GM18505 (cell line): ENCODE measurements at regions not wholly inside any gene's neighbourhood (a gene's known extent, or its start where the extent isn't known, plus 50 kb on each side); places are given as distances from the start of the nearest gene placed in this dataset.
A peak's percentile ranks its signal among the peaks of the same experiment; 100 is the strongest.

Experiments
- ATAC-seq: cut with Tn5 transposase; IDR thresholded peaks from one replicate; pipeline ENCODE4 v1.9.1; 2021; ENCODE audit not compliant: unreplicated experiment
- POLR2A ChIP-seq: IDR thresholded peaks from 4 replicates; pipeline ENCODE4 v1.6.1; 2011; ENCODE audit warnings: borderline replicate concordance; ENCODE audit not compliant: insufficient read depth, insufficient read length; ENCODE audit errors: extremely low read depth

DNA sequence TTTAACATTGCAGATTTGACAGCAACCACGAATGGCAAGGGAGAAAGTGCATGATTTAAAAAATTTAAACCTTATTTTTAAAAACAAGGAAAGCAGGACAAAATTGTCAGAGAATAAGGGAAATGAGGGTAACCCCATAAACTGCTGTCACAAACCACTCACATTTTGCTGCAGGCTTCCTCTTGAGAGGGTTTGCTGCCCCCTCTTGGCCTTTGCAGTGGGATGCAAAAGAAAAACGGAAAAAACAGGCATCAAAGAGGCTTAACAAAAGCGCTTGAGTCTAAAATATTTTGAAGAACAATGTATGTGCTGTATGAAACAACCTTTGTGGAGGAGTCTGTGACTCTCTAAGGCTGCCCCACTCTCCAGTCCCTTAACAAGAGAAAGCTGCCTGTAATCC, 91.6 kb downstream of the TMX3 start:
- peak; percentile 74 for ATAC-seq
- TF ChIP-seq POLR2A = no peak

DNA sequence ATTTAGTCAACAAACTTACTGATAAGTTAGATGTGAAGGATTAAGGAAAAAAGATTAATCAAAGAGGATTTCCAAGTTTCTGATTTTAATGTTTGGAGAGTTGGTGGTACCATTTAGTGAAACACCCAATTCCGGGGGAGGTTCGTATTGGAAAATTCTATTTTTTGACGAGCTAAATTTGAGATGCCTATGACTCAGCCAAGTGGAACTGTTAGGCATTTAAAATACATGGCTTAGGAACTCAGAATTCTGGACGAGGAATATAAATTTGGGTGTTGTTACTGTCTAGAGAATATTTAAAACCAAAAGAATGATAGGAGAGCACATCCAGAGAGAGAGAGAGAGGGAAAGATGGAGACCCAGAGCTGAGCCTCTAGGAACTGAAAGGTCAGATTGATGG, 103.6 kb downstream of the TMX3 start:
- no peak for ATAC-seq
- no peak for TF ChIP-seq POLR2A

- no peak for ATAC-seq
- TF ChIP-seq POLR2A = no peak
Observed at GRCh38 chr18:68608851-68609490, 105.9 kb downstream of the TMX3 start.

- TF ChIP-seq POLR2A = no peak
- no peak for ATAC-seq
Observed at GRCh38 chr18:68607852-68608251, 107.1 kb downstream of the TMX3 start.

- no peak for TF ChIP-seq POLR2A
- ATAC-seq = no peak
Observed at GRCh38 chr18:68604256-68604655, 110.7 kb downstream of the TMX3 start.

DNA sequence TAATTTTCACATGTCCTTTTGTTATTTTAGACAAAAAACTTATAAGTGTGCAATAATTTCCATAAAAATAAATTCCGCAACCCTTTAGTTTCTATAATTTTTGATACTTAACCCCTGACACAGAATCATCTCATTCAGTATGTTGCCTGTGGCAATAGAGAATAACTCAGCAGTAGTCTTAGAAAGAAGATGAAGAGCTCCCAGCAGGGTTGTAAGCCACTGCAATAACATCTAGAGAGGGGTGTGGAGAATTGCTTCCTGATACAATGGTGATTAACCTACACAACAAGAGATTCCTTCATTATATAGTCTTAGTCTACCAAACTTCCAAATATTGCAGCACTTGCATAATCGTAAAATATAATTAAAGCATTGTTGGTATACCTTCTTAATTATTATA, 118.9 kb downstream of the TMX3 start:
- no peak for TF ChIP-seq POLR2A
- ATAC-seq = no peak

- TF ChIP-seq POLR2A = no peak
- ATAC-seq = no peak
Observed at GRCh38 chr18:68588169-68588568, 126.7 kb downstream of the TMX3 start.

GRCh38 chr18:68583685-68584084, 131.2 kb downstream of the TMX3 start:
- ATAC-seq = no peak
- no peak for TF ChIP-seq POLR2A

DNA sequence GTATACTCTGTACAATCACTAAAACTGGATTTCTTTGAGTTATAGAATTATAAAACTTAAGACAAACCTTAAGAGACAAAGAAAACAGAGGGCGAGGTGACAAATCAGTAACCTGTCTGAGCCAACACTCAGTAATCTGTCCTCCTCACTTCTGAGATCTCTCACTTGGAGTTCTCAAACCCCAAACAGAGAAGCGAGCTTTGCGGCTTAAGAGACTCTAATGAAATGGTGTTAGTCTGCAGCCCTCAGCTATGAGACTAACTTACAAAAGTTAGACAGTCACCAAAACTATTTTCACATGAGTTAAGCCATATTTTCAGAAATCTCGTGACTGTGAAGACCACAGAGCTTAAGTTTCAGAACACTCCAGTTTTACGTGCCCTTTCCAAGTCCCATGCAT, 140.6 kb downstream of the TMX3 start:
- ATAC-seq = no peak

GRCh38 chr18:68569936-68570335, 145.0 kb downstream of the TMX3 start:
- ATAC-seq = no peak
- no peak for TF ChIP-seq POLR2A

More for the DNA sequence above, 140.6 kb downstream of the TMX3 start:
- TF ChIP-seq POLR2A = no peak

DNA sequence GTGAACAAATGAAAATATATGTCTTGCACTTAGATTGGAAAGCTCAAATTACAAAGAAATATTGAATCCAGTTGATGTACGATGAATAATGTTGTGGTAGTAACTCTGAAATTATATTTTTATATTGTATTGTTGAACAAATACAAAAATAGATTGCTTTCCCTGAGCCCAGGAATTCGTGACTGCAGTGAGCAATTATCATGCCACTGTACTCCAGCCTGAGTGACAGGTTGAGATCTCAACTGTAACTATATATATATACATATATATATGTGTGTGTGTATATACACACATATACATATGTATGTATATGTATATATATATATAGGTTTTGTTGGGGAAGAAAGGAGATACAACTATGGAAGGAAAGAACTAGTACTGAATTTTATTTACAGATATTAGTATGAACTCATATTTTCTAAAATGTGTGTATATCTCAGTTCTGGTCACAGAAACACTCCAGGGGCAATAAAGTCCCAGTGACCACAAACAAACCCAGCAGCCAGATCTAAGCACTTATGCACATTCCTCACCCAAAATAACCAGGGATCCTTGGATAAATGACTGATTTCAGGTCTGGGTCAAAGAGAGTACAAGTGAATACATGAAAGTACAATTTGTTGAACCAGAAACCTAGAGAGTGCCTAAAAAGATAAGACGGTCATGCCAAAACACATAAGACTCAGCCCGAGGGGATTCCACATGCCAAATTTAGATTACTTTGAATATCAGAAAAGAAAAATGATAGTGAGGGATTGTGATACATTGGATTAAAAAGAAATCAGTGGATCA, 146.3 kb downstream of the TMX3 start:
- ATAC-seq = no peak
- no peak for TF ChIP-seq POLR2A

- TF ChIP-seq POLR2A = no peak
- ATAC-seq = no peak
Observed at GRCh38 chr18:68566991-68567390, 147.9 kb downstream of the TMX3 start.

DNA sequence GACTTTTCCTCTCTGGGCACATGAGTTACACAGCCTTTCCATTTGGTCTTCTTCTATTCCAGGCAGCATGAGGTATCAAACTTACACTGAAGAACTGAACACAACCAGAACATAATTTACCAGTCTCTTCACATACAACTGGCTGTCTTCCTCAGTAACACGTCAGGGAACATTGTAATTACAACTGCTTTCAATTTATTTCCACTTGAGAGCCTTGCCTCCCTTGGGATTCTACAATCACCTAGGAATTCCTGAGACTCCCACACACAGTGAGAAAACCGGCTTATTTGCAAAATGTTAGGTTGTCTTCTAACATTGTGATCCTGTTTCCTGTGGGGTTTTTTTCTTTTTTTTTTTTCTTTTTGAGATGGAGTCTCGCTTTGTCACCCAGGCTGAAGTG, 149.9 kb downstream of the TMX3 start:
- no peak for TF ChIP-seq POLR2A
- ATAC-seq = no peak

- TF ChIP-seq POLR2A = no peak
- no peak for ATAC-seq
Observed at GRCh38 chr18:68564351-68564750, 150.6 kb downstream of the TMX3 start.
